Neural cell (in vitro differentiated cells): ENCODE measurements at regions not wholly inside any gene's neighbourhood (a gene's known extent, or its start where the extent isn't known, plus 50 kb on each side); places are given as distances from the start of the nearest gene placed in this dataset.

Experiments used
- H2AFZ ChIP-seq: fragments of 200-600, 300-800 bp; sonication (generic), shearing (Covaris generic); 2 replicates; pipeline ENCODE4 v1.6.0; 2014; ENCODE audit warnings: low read depth, mild to moderate bottlenecking, antibody characterized with exemption, low read length, moderate library complexity
- H3F3A ChIP-seq: fragments of 200-600 bp; shearing (Covaris generic); 2 replicates; pipeline ENCODE4 v1.6.1; 2016; ENCODE audit warnings: mild to moderate bottlenecking, moderate library complexity, mixed read lengths, antibody characterized with exemption, low read length; ENCODE audit not compliant: insufficient read depth, poor library complexity, severe bottlenecking
- H3K27ac ChIP-seq: fragments of 200-600, 300-800 bp; sonication (generic), shearing (Covaris generic); 2 replicates; pipeline ENCODE4 v1.5.1; 2014; ENCODE audit warnings: mild to moderate bottlenecking, low read length, moderate library complexity
- H3K27me3 ChIP-seq: fragments of 300-800, 200-600 bp; sonication (generic), shearing (Covaris generic); 2 replicates; pipeline ENCODE4 v1.6.0; 2014; ENCODE audit warnings: mild to moderate bottlenecking, low read depth, low read length, moderate library complexity; ENCODE audit not compliant: insufficient read depth
- H3K36me3 ChIP-seq: fragments of 300-800, 200-600 bp; sonication (generic), shearing (Covaris generic); 2 replicates; pipeline ENCODE4 v1.5.1; 2014; ENCODE audit warnings: mild to moderate bottlenecking, antibody characterized with exemption, low read length, moderate library complexity; ENCODE audit not compliant: insufficient read depth
- H3K4me2 ChIP-seq: fragments of 300-800, 200-600 bp; sonication (generic), shearing (Covaris generic); 2 replicates; pipeline ENCODE4 v1.6.0; 2014; ENCODE audit warnings: mild to moderate bottlenecking, low read length
- H3K4me3 ChIP-seq: fragments of 300-800, 200-600 bp; sonication (generic), shearing (Covaris generic); 2 replicates; pipeline ENCODE4 v1.5.1; 2014; ENCODE audit warnings: mild to moderate bottlenecking, low read length, moderate library complexity
- H3K79me2 ChIP-seq: fragments of 200-600 bp; shearing (Covaris generic); replicated peaks from 2 replicates; pipeline ENCODE4 v1.6.0; 2014; ENCODE audit warnings: mild to moderate bottlenecking, low read length, moderate library complexity; ENCODE audit not compliant: insufficient read depth
- H3K9ac ChIP-seq: fragments of 300-800, 200-600 bp; sonication (generic), shearing (Covaris generic); 2 replicates; pipeline ENCODE4 v1.6.1; 2016; ENCODE audit warnings: mild to moderate bottlenecking, low read length, mixed read lengths
- H3K9me2 ChIP-seq: fragments of 200-600 bp; shearing (Covaris generic); 2 replicates; pipeline ENCODE4 v1.6.1; 2016; ENCODE audit warnings: mild to moderate bottlenecking, low read length, mixed read lengths; ENCODE audit not compliant: insufficient read depth
- H3K9me3 ChIP-seq: fragments of 200-600, 300-800 bp; sonication (generic), shearing (Covaris generic); 2 replicates; pipeline ENCODE4 v1.6.1; 2016; ENCODE audit warnings: mild to moderate bottlenecking, mixed run types, low read length, moderate library complexity, mixed read lengths
- H4K20me1 ChIP-seq: fragments of 200-600 bp; shearing (Covaris generic); 2 replicates; pipeline ENCODE4 v1.6.1; 2016; ENCODE audit warnings: mild to moderate bottlenecking, mixed run types; ENCODE audit not compliant: insufficient read depth
- EP300 ChIP-seq: fragments of 450-650 bp; conservative IDR thresholded peaks from 2 replicates; pipeline ENCODE4 v1.6.1; 2014; ENCODE audit warnings: antibody characterized with exemption, mild to moderate bottlenecking, moderate library complexity; ENCODE audit not compliant: poor library complexity, severe bottlenecking
- EZH2 ChIP-seq: fragments of 200-600, 300-800 bp; shearing (Covaris generic), sonication (generic); IDR thresholded peaks from 2 replicates; pipeline ENCODE4 v1.6.1; 2014; ENCODE audit warnings: antibody characterized with exemption, low read length, borderline replicate concordance, mild to moderate bottlenecking; ENCODE audit not compliant: insufficient read depth, poor library complexity, severe bottlenecking
- MXI1 ChIP-seq: fragments of 450-650 bp; conservative IDR thresholded peaks from 2 replicates; pipeline ENCODE4 v1.6.1; 2014; ENCODE audit warnings: antibody characterized with exemption, mild to moderate bottlenecking; ENCODE audit not compliant: poor library complexity, severe bottlenecking
- POLR2AphosphoS5 ChIP-seq: IDR thresholded peaks from 2 replicates; pipeline ENCODE4 v1.6.1; 2012
- RAD21 ChIP-seq: fragments of 450-650 bp; conservative IDR thresholded peaks from 2 replicates; pipeline ENCODE4 v1.6.1; 2014; ENCODE audit warnings: antibody characterized with exemption, mild to moderate bottlenecking, moderate library complexity
- REST ChIP-seq: IDR thresholded peaks from 2 replicates; pipeline ENCODE4 v1.6.1; 2012; ENCODE audit warnings: borderline replicate concordance
- SMC3 ChIP-seq: fragments of 450-650 bp; conservative IDR thresholded peaks from 2 replicates; pipeline ENCODE4 v1.6.1; 2014; ENCODE audit warnings: antibody characterized with exemption, mild to moderate bottlenecking, moderate library complexity; ENCODE audit not compliant: poor library complexity
- TAF1 ChIP-seq: IDR thresholded peaks from 2 replicates; pipeline ENCODE4 v1.6.1; 2012; ENCODE audit warnings: low read depth
- TF ChIP-seq, protein P1 (sequence below): fragments of 450-650 bp; IDR thresholded peaks from 2 replicates; pipeline ENCODE4 v1.5.1; 2014; ENCODE audit warnings: antibody characterized with exemption, mild to moderate bottlenecking, moderate library complexity; ENCODE audit not compliant: poor library complexity, severe bottlenecking

DNA sequence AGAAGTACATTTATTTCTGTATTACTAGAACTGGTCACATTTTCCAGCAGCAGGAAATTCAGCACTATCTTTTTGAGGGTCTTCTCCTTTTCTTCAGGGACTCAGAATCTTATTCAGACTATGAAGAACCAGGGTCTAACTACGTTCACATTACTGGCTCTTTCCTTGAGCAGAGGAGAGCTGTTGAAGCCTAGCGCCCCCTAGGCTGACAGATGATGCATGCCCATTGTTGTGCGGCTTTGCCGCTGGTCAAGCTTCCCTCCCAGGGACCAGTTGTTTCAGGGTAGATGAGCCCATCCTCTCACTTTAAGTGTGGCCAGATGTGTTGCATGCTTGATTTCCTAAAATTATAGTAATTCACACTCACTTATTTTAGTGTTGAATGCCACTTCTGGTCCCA is 168.2 kb upstream of the PDGFD start:
- Histone ChIP-seq H3K79me2 (no peaks in the 10 kb centered on the region), H3K9me2 (no peaks in the 10 kb centered on the region), H3K9me3 (no peaks in the 10 kb centered on the region), H3K4me2 (no peak overlapping the region), H3K9ac (no peak overlapping the region), H3F3A (no peaks in the 10 kb centered on the region), H4K20me1 (no peaks in the 10 kb centered on the region), H3K4me3 (no peak overlapping the region), H2AFZ (no peak overlapping the region), H3K27ac (no peak overlapping the region), H3K36me3 (no peaks in the 10 kb centered on the region), H3K27me3 (no peaks in the 10 kb centered on the region)
- TF ChIP-seq SMC3 (no peak), EZH2 (no peak), POLR2AphosphoS5 (no peak), REST (no peak), EP300 (no peak), TAF1 (no peak), RAD21 (no peak), MXI1 (no peak)
- TF ChIP-seq, protein P1, sequence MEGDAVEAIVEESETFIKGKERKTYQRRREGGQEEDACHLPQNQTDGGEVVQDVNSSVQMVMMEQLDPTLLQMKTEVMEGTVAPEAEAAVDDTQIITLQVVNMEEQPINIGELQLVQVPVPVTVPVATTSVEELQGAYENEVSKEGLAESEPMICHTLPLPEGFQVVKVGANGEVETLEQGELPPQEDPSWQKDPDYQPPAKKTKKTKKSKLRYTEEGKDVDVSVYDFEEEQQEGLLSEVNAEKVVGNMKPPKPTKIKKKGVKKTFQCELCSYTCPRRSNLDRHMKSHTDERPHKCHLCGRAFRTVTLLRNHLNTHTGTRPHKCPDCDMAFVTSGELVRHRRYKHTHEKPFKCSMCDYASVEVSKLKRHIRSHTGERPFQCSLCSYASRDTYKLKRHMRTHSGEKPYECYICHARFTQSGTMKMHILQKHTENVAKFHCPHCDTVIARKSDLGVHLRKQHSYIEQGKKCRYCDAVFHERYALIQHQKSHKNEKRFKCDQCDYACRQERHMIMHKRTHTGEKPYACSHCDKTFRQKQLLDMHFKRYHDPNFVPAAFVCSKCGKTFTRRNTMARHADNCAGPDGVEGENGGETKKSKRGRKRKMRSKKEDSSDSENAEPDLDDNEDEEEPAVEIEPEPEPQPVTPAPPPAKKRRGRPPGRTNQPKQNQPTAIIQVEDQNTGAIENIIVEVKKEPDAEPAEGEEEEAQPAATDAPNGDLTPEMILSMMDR = no peak

GRCh38 chr11:104329078-104329665 is 165.2 kb upstream of the PDGFD start:
- no peak overlapping the region for H3K4me2 ChIP-seq
- no peak overlapping the region for H3K27ac ChIP-seq
- no peaks in the 10 kb centered on the region for H3K27me3 ChIP-seq
- no peaks in the 10 kb centered on the region for H3K9me2 ChIP-seq
- H3K79me2 ChIP-seq = no peaks in the 10 kb centered on the region
- no peaks in the 10 kb centered on the region for H3K36me3 ChIP-seq
- no peak for TF ChIP-seq SMC3
- no peak for TF ChIP-seq POLR2AphosphoS5
- no peak for TF ChIP-seq MXI1
- TF ChIP-seq RAD21 = no peak
- TF ChIP-seq, protein P1 = no peak
- TF ChIP-seq EZH2 = no peak
- TF ChIP-seq TAF1 = no peak
- H3F3A ChIP-seq = no peaks in the 10 kb centered on the region
- no peaks in the 10 kb centered on the region for H4K20me1 ChIP-seq
- H3K9ac ChIP-seq = no peak overlapping the region
- H3K4me3 ChIP-seq = no peak overlapping the region
- no peaks in the 10 kb centered on the region for H3K9me3 ChIP-seq
- no peak overlapping the region for H2AFZ ChIP-seq
